ENCODE measurements at regions not wholly inside any gene's neighbourhood (a gene's known extent, or its start where the extent isn't known, plus 50 kb on each side); places are given as distances from the start of the nearest gene placed in this dataset.

GRCh38 chr16:18050777-18051176, 285.8 kb downstream of the NPIPA8 start:
- DNase-seq, result no peak

- no peak for DNase-seq
These were observed 286.3 kb downstream of the NPIPA8 start for GRCh38 chr16:18050234-18050633.

GRCh38 chr16:18049547-18050133, 286.9 kb downstream of the NPIPA8 start:
- DNase-seq, result no peak

GRCh38 chr16:18048853-18049546, 287.5 kb downstream of the NPIPA8 start:
- DNase-seq, result no peak

GRCh38 chr16:18047761-18048160, 288.8 kb downstream of the NPIPA8 start:
- DNase-seq, result no peak

- DNase-seq, result no peak
These were observed 291.2 kb downstream of the NPIPA8 start for GRCh38 chr16:18045356-18045755.

GRCh38 chr16:18041864-18042834, 294.4 kb downstream of the NPIPA8 start:
- no peak for DNase-seq

- no peak for DNase-seq
These were observed 296.6 kb downstream of the NPIPA8 start for GRCh38 chr16:18039931-18040330.

GRCh38 chr16:18037051-18037450, 299.5 kb downstream of the NPIPA8 start:
- no peak for DNase-seq

- DNase-seq, result no peak
These were observed 311.9 kb downstream of the NPIPA8 start for GRCh38 chr16:18024611-18025010.

- no peak for DNase-seq
These were observed 318.2 kb downstream of the NPIPA8 start for GRCh38 chr16:18018376-18018775.

GRCh38 chr16:18013863-18014262, 322.7 kb downstream of the NPIPA8 start:
- no peak for DNase-seq

GRCh38 chr16:18008356-18008755, 328.2 kb downstream of the NPIPA8 start:
- DNase-seq, result no peak

GRCh38 chr16:18003033-18003432, 333.5 kb downstream of the NPIPA8 start:
- DNase-seq, result no peak

- DNase-seq, result no peak
These were observed 337.5 kb downstream of the NPIPA8 start for GRCh38 chr16:17998996-17999395.

- DNase-seq, result no peak
These were observed 338.0 kb downstream of the NPIPA8 start for GRCh38 chr16:17998550-17998949.

- no peak for DNase-seq
These were observed 342.5 kb downstream of the NPIPA8 start for GRCh38 chr16:17994027-17994426.

- DNase-seq, result no peak
These were observed 344.1 kb downstream of the NPIPA8 start for GRCh38 chr16:17992416-17992815.

GRCh38 chr16:17989255-17989654, 347.3 kb downstream of the NPIPA8 start:
- DNase-seq, result no peak

GRCh38 chr16:17988839-17989238, 347.7 kb downstream of the NPIPA8 start:
- no peak for DNase-seq

GRCh38 chr16:17986991-17987390, 349.5 kb downstream of the NPIPA8 start:
- DNase-seq, result no peak

GRCh38 chr16:17984810-17985209, 351.7 kb downstream of the NPIPA8 start:
- DNase-seq, result no peak

- DNase-seq, result no peak
These were observed 352.5 kb downstream of the NPIPA8 start for GRCh38 chr16:17983847-17984639.
